AG20443 (cell line): ENCODE measurements at regions not wholly inside any gene's neighbourhood (a gene's known extent, or its start where the extent isn't known, plus 50 kb on each side); places are given as distances from the start of the nearest gene placed in this dataset.
"Not testable (repeated sequence)": the region's sequence is repeated elsewhere in the genome, so short reads cannot be mapped to it uniquely, and the experiment has no call there.

Experiments
- DNase-seq: peaks from one replicate; pipeline ENCODE4 v3.0.0; 2012; ENCODE audit warnings: low spot score, mixed read lengths

DNA sequence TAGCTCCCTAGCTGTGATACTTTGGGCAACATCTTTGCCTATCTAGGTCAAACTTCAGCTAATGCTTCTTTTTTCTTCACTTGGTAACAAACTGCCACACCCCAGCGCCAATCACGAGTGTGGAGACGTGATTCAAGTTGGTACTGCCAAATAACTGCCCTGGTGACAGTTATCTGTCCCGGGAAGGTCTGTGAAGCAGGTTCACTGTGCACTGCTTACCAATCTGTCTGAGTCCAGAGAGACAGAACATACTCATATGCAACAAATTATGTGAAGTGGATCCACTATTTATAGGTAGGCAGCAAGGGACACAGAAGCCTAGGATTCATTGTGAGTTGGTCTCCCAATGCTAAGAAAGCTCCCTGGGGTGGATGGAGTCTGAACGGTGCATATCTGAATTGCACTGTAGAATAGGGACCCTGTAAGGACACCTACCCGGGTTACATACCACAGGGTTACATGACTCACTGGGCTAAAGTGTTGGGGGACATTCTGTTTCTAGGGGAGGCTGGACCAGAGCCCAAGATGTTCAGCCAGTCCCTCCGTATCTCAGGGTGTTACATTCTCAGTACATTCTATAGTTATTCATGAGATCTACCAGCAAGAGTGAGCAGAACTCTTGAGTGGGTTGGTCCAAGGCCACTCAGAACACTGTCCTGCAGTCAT lies 95.4 kb upstream of the STC2 start:
- DNase-seq = no peak

DNA sequence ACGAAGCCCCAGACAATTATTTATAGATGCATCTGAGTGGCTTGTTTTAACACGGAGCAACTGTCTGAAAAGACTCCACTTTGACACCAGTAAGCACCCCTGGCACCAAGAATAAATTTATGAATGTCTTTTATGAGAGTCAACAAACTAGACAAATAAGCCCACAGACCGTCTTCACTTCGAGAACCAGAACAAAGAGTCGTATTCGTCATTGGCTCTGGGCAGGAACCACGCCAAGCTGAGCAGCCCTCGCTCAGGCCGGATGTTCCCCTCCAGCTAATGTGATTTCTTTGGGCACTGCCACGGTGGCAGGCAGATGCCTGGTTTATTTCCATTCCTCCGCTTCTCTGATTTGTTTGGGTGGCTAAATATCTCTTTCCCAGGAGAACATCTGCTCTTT lies 91.9 kb upstream of the STC2 start:
- DNase-seq = peak; percentile 60

- no peak for DNase-seq
Measured at GRCh38 chr5:173413471-173413982, 85.3 kb upstream of the STC2 start.

DNA sequence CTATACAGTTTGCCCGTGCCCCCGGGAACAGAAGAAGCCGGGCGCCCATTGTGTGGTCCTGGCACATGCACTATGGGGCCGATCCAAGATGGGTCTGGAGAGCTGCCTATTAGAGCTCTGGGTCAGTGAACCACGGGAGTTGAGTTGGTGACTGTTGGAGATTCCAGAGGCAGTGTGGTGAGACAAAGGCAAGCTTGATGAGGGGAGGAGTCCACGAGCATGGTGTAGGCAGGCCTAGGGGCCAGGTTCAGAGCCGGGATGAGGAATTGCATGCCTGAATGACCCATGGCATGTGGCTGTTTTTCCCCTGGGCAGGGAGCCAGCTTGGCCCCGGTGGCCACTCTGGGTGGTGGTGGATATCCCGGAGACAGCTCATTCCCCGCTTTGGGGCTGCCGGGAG lies 84.4 kb upstream of the STC2 start:
- DNase-seq = peak; percentile 38

DNA sequence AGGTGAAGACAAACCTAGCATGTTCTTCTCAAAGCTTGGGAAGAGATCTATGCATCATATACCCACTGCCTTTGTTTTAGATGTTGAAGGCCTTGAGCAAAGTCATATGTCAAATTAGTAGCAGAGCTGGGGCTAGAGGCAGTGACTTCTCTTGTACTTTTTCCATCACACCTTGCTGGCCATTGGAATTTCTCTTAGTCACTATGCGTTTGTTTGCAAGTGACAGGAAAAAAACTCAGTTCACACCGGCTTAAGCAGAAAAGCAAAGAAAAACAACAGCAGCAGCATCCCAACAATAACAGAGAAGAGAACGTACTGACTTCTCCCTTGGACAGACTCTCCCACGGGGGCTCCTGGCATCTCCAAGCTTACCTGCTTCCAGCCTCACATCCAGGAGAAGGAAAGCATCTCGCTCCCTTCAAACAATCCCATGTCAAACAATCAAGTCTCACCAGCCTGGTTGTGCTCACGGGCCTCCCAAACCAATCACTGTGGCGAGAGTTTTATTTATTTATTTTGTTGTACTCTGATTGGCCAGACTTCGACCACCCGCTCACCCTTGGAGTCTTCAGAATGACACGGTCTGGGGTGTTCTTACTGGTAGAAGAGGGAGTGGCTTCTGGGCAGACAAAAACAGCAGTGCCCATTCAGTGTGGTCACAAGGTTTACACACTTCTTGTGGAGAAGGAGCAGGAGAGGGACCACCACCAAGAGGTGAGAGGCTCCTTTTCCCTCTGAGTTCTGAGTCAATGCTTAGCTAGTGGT lies 83.8 kb upstream of the STC2 start:
- no peak for DNase-seq

- no peak for DNase-seq
Measured at GRCh38 chr5:173410459-173411233, 82.4 kb upstream of the STC2 start.

DNA sequence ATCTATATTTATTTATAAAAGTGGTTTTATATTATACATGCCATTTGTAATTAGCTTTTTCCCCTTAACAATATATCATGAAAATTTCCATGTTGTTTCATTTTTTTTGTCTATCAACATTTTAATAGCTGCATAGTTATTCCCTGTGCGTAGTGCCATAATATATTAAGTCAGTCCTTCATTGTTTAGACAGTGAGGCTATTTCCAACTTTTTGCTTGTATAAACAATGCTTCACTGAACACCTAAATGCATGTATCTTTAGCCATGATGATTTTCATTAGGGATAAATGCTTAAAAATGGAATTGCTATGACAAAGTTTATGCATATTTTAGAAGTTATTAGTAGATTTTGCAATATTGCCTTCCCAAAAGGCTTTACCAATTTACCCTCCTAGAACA lies 80.7 kb upstream of the STC2 start:
- no peak for DNase-seq

GRCh38 chr5:173399851-173400250 lies 71.6 kb upstream of the STC2 start:
- no peak for DNase-seq

- peak; percentile 46 for DNase-seq
Measured at GRCh38 chr5:173397516-173397915, 69.3 kb upstream of the STC2 start.

DNA sequence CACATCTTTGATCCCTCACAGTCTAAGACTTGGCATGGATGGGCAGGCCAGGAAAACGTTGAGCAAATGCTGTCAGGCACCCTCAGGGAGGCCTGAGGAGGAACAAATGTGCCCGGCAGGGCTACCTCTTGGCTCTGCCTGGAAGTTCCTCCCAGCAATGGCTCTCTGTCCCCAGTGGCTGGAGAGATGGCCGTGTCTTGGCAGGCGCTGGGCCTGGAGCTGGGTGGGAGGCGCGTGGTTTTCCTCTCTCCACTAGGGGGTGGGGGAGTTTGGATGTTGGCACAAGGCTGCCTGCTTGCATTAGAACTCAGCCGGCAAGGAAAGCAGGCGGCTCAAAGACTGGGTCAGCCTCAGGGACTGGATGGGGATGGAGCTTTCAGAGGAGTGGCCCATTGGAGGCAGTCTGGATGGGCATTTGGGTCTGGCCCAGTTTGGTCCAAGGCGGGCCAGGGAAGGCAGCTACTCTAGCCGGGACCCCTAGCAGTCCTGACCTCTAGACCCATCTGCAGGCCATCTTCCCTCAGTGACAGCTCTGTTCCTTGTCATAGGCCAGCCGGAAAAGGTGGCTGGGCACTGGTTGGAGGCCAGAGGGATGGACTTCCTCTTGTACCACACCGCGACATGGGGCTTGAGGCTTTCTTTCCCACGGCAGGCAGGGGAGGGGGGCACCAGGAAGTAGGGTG lies 68.2 kb upstream of the STC2 start:
- peak; percentile 37 for DNase-seq

GRCh38 chr5:173395933-173396308 lies 67.7 kb upstream of the STC2 start:
- peak; percentile 26 for DNase-seq

DNA sequence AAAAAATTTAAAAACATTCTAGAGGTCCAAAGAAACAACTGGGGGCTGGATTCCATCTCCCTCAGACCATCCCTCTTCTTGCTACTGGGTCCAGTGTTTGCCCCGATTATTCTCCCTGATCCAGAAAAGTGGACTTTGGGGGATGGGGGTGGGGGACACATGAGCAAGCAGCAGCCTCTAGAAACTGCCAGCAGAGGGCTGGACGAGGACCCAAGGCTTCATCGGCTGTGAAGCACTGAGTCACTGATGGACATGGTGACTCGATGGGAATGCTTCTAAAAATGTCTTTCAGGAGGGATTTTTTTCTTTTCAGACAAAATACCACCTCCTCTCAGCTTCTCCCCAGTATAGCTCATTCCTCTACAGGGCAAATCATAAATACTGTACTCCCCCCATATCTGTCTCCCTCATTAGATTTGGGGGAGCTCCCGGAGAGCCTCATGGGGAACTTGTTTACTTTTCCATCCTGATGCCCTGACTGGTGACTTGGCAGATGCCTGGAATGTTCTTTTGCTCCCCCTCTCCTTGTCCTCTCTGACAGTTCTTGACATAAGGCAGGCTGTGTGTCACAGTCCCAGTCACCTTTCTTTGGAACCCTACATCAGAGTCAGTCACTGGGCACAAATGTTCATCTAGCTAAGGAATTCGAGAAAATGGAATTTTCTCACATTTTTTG lies 67.2 kb upstream of the STC2 start:
- DNase-seq = peak; percentile 87

DNA sequence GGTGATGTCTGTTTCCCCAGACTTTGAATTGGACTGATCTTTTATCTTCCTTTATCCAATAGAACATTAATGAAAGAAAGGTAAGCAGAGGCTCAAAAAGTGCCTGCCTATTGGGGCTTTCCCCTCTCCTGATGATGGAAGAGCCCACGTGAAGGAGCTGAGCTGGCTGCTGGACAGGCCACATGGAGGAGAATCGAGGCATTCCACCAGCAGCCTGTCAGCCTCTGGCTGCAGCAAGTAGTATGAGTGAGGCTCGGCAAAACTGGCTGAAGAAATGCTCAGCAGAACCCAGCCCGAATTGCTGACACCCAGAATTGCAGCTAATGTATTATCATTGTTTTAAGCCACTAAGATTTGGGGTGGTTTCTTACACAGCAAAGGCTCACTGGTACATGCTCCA lies 66.5 kb upstream of the STC2 start:
- DNase-seq = peak; percentile 77

DNA sequence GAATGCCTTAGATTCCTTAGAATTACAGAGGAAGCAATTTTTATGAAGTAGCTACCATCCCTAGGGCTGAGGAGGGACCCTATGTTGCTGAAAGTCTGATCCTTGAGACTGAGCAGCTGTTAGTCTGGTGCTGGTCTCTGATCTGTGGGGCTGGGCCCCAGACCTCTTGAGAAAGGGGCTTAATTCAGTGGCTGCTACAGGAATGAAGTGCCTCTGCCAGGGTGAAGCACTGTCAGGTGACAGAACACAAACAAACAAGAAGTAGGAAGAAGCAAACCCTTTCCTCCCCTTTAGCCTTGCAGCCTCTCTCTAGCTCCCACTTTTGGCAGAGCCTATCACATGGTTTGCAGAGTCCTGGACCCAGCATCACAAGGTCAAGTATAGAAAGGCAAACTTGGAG lies 64.0 kb upstream of the STC2 start:
- DNase-seq = no peak

GRCh38 chr5:173391031-173391430 lies 62.8 kb upstream of the STC2 start:
- no peak for DNase-seq

DNA sequence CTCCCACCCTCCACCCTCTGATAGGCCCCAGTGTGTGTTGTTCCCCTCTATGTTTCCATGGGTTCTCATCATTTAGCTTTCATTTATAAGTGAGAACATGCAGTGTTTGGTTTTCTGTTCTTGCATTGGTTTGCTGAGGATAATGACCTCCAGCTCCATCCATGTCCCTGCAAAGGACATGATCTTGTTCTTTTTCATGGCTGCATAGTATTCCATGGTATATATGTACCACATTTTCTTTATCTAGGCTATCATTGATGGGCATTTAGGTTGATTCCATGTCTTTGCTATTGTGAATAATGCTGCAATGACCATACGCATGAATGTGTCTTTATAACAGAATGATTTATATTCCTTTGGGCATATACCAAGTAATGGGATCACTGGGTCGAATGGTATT lies 59.1 kb upstream of the STC2 start:
- DNase-seq = not testable (repeated sequence)

- no peak for DNase-seq
Measured at GRCh38 chr5:173385832-173386360, 57.7 kb upstream of the STC2 start.

DNA sequence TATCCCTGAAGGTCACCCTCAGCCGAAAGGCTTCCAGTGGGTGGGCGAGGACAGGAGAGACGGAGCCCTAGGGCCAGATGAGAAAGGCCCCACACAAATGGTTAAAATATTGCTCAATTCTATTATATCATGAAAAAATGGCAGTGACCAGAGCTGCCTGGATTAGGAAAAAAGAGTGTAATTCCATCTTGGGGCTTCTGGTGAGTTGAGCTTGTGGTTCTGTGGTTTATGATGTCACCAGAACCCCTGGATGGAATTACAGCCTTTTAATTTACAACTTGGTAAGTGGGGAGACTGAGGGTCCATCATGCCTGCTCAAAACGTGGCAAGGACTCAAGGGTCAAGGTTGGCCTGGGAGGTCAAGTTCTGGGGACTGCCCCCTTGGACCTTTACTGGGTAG lies 55.5 kb upstream of the STC2 start:
- peak; percentile 22 for DNase-seq

DNA sequence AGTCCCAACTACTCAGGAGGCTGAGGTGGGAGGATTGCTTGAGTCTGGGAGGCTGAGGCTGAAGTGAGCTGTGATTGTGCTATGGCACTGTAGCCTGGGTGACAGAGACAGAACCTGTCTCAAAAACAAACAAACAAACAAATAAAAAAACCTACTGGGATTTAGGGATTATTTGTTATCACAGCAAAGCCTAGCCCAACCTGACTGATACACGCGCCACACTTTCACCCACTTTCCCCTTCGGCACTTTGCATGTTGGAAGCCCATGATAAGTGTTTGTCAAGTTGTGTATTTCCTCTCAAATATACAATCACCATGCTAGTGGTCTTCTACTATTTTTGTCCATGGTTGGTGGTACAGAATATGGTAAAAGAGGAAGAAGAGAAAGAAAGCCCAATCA lies 50.5 kb upstream of the STC2 start:
- DNase-seq = no peak
